ENCODE measurements at regions not wholly inside any gene's neighbourhood (a gene's known extent, or its start where the extent isn't known, plus 50 kb on each side); places are given as distances from the start of the nearest gene placed in this dataset.

DNA sequence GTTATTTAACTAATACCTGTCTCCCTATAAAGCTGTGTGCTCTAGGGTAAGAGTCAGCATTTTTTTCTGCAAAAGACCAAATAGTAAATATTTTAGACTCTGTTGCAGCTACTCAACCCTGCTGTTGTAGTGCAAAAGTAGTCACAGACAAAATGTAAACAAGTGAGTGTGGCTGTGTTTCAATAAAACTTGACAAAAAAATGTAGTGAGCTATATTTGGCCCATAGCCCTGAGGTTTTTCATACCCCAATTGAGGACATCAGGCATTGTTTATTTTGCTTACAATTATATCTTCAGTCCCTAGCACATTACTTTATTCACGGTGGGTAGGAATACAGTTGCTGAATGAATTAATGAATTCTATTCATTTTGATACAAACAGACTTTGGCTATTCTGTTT, 58.7 kb upstream of the TBC1D5 start:
- TF ChIP-seq, protein P1, sequence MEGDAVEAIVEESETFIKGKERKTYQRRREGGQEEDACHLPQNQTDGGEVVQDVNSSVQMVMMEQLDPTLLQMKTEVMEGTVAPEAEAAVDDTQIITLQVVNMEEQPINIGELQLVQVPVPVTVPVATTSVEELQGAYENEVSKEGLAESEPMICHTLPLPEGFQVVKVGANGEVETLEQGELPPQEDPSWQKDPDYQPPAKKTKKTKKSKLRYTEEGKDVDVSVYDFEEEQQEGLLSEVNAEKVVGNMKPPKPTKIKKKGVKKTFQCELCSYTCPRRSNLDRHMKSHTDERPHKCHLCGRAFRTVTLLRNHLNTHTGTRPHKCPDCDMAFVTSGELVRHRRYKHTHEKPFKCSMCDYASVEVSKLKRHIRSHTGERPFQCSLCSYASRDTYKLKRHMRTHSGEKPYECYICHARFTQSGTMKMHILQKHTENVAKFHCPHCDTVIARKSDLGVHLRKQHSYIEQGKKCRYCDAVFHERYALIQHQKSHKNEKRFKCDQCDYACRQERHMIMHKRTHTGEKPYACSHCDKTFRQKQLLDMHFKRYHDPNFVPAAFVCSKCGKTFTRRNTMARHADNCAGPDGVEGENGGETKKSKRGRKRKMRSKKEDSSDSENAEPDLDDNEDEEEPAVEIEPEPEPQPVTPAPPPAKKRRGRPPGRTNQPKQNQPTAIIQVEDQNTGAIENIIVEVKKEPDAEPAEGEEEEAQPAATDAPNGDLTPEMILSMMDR (IDR thresholded peaks at IDR 0.05), result no peak

DNA sequence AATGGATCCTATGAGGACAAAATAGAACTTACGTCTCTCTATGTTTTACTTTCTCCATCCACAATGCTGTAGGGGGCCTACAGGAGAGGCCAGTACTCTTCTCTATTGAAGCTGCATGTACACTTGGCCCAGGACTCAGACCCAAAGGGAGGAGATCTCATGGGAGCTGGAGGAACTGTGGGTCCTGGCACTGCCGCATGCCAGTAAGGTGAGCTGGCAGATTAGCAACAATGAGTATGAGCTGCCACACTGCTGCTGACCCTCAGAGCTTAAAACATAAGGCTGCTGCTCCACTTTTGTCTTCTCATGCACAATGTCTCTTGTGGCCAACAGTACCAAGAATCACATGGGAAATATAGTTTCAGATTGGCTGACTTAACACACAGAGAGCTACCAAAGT, 57.8 kb upstream of the TBC1D5 start:
- TF ChIP-seq, protein P1 (IDR thresholded peaks at IDR 0.05), result no peak
- no peak for DNase-seq (ENCODE audit: low spot score)
- Mint-ChIP-seq H3K9me3 (ENCODE audit: low read depth) (peaks cover 4% of the 10 kb centered on the region), H3K4me1 (ENCODE audit: low read depth) (no peaks in the 10 kb centered on the region), H3K4me3 (ENCODE audit: unreplicated experiment) (no peak overlapping the region), H3K27ac (ENCODE audit: unreplicated experiment) (no peak overlapping the region), H3K36me3 (ENCODE audit: low read depth) (no peaks in the 10 kb centered on the region), H3K27me3 (ENCODE audit: low read depth) (no peaks in the 10 kb centered on the region)

More for the DNA sequence above, 58.7 kb upstream of the TBC1D5 start:
- H3K27me3 Mint-ChIP-seq (ENCODE audit: low read depth), result no peaks in the 10 kb centered on the region
- no peak overlapping the region for H3K4me3 Mint-ChIP-seq (ENCODE audit: unreplicated experiment)
- no peaks in the 10 kb centered on the region for H3K36me3 Mint-ChIP-seq (ENCODE audit: low read depth)
- DNase-seq (ENCODE audit: low spot score), result no peak
- H3K27ac Mint-ChIP-seq (ENCODE audit: unreplicated experiment), result no peak overlapping the region
- no peaks in the 10 kb centered on the region for H3K4me1 Mint-ChIP-seq (ENCODE audit: low read depth)
- H3K9me3 Mint-ChIP-seq (ENCODE audit: low read depth), result peaks cover 4% of the 10 kb centered on the region

DNA sequence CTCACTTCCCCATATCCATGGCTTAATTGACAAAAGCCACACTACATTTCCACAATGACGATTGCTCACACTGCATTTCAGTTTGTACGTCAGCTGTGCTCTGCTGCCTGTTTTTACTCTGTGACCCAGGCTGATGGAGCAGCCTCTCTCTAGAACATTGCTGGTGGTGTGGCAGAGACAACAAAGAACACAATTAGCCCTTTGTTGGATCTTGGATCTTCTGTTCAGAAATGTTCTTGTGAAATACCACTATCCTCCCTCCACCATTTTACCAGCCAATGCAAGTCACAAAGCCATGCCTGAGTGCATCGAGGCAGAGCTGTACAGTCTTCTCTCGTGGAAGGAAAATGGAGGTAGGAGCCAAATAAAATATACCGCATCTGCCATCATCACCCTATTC, 56.9 kb upstream of the TBC1D5 start:
- DNase-seq (ENCODE audit: low spot score), result no peak
- Mint-ChIP-seq H3K27ac (ENCODE audit: unreplicated experiment) (no peak overlapping the region), H3K27me3 (ENCODE audit: low read depth) (no peaks in the 10 kb centered on the region), H3K4me3 (ENCODE audit: unreplicated experiment) (no peak overlapping the region), H3K9me3 (ENCODE audit: low read depth) (peaks cover 4% of the 10 kb centered on the region), H3K4me1 (ENCODE audit: low read depth) (no peaks in the 10 kb centered on the region), H3K36me3 (ENCODE audit: low read depth) (no peaks in the 10 kb centered on the region)
- TF ChIP-seq, protein P1 (IDR thresholded peaks at IDR 0.05), result no peak

DNA sequence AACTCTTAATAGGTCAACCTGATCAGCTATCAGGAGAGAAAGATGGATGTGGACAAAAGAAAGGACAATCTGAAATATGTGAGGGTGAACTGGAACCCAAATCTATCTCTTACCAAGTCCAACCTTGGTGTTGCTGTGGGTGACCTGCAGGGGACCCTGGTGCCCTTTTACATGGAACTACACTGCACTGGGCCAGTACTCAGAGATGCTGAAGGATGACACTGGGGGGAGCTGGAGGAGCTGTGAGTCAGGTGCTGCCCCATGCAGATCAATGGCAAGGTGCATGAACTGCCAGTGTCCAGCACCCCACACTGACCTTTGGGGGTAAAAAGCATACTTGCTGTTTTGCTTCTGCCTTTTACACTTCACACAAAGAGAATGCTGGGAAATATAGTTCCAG, 55.6 kb upstream of the TBC1D5 start:
- no peak for DNase-seq (ENCODE audit: low spot score)
- TF ChIP-seq, protein P1 (IDR thresholded peaks at IDR 0.05), result no peak
- H3K36me3 Mint-ChIP-seq (ENCODE audit: low read depth), result no peaks in the 10 kb centered on the region
- no peak overlapping the region for H3K27ac Mint-ChIP-seq (ENCODE audit: unreplicated experiment)
- peaks cover 4% of the 10 kb centered on the region for H3K9me3 Mint-ChIP-seq (ENCODE audit: low read depth)
- H3K4me3 Mint-ChIP-seq (ENCODE audit: unreplicated experiment), result no peak overlapping the region
- no peaks in the 10 kb centered on the region for H3K4me1 Mint-ChIP-seq (ENCODE audit: low read depth)
- H3K27me3 Mint-ChIP-seq (ENCODE audit: low read depth), result no peaks in the 10 kb centered on the region

DNA sequence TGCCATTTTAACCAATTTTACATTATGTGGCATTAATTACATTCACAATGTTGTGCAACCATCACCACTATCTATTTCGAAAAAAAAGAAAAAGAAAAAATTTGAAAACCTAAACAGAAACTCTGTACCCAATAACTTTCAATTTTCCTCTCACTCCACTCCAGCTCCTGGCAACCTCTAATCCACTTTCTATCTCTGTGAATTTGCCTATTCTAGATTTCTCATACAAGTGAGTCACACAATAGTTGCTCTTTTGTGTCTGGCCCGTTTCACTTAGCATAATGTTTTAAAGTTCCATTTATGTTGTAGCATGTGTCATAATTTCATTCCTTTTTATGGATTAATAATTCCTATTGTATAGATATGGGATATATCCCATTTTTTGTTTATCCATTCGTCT, 53.3 kb upstream of the TBC1D5 start:
- no peak for DNase-seq (ENCODE audit: low spot score)
- no peaks in the 10 kb centered on the region for H3K4me1 Mint-ChIP-seq (ENCODE audit: low read depth)
- H3K27me3 Mint-ChIP-seq (ENCODE audit: low read depth), result no peaks in the 10 kb centered on the region
- TF ChIP-seq, protein P1 (IDR thresholded peaks at IDR 0.05), result no peak
- H3K27ac Mint-ChIP-seq (ENCODE audit: unreplicated experiment), result no peak overlapping the region
- H3K4me3 Mint-ChIP-seq (ENCODE audit: unreplicated experiment), result no peak overlapping the region
- peaks cover 16% of the 10 kb centered on the region for H3K9me3 Mint-ChIP-seq (ENCODE audit: low read depth)
- H3K36me3 Mint-ChIP-seq (ENCODE audit: low read depth), result peaks cover 7% of the 10 kb centered on the region

All from chondrocyte (in vitro differentiated cells).